OCI-LY7 (cell line): ENCODE measurements at regions not wholly inside any gene's neighbourhood (a gene's known extent, or its start where the extent isn't known, plus 50 kb on each side); places are given as distances from the start of the nearest gene placed in this dataset.

Experiments
- BruUV-seq: library from RNA; stranded (reverse); fragments of 400-500 nt; replicated peaks from 2 replicates; lab custom pipeline; 2021; lab: Mats Ljungman, UMichigan
- CTCF ChIA-PET: fragments of 300-600 bp; sonication (Branson Sonifier 250); formaldehyde crosslinking; loops from one replicate; lab custom pipeline; 2022; ENCODE audit warnings: antibody characterized with exemption; ENCODE audit not compliant: unreplicated experiment; lab: Charles Lee
- POLR2A ChIA-PET: fragments of 300-600 bp; sonication (Branson Sonifier 250); formaldehyde crosslinking; loops from one replicate; lab custom pipeline; 2022; ENCODE audit warnings: antibody characterized with exemption; lab: Charles Lee
- DNase-seq: peaks from one replicate; pipeline ENCODE4 v3.0.0-alpha.2; 2015; ENCODE audit warnings: low spot score
- H2AFZ ChIP-seq: fragments of 200-600 bp; sonication (generic), shearing (Covaris generic); 2 replicates; pipeline ENCODE4 v1.6.1; 2014; ENCODE audit warnings: mild to moderate bottlenecking, antibody characterized with exemption, low read length, moderate library complexity
- H3K27ac ChIP-seq: fragments of 200-600 bp; sonication (generic); 2 replicates; pipeline ENCODE4 v1.5.1; 2014; ENCODE audit warnings: mixed run types, low read depth, mild to moderate bottlenecking, moderate library complexity, low read length, inconsistent platforms; ENCODE audit not compliant: poor library complexity, severe bottlenecking
- H3K36me3 ChIP-seq: fragments of 200-600 bp; sonication (generic); 2 replicates; pipeline ENCODE4 v1.6.1; 2014; ENCODE audit warnings: mild to moderate bottlenecking, antibody characterized with exemption, low read length, moderate library complexity, mixed read lengths; ENCODE audit not compliant: insufficient read depth
- H3K4me1 ChIP-seq: fragments of 200-600 bp; sonication (generic); 2 replicates; pipeline ENCODE4 v1.5.1; 2014; ENCODE audit warnings: mild to moderate bottlenecking, low read length; ENCODE audit not compliant: insufficient read depth, poor library complexity, severe bottlenecking
- H3K4me2 ChIP-seq: fragments of 200-600 bp; sonication (generic); 2 replicates; pipeline ENCODE4 v1.6.1; 2014; ENCODE audit warnings: mild to moderate bottlenecking, low read length
- H3K4me3 ChIP-seq: fragments of 200-600 bp; sonication (generic); 2 replicates; pipeline ENCODE4 v1.5.1; 2014; ENCODE audit warnings: mild to moderate bottlenecking, low read depth, low read length; ENCODE audit not compliant: poor library complexity, severe bottlenecking
- H3K79me2 ChIP-seq: fragments of 200-600 bp; sonication (generic); 2 replicates; pipeline ENCODE4 v1.6.1; 2016; ENCODE audit warnings: low read depth, mild to moderate bottlenecking, low read length, moderate library complexity, mixed read lengths; ENCODE audit not compliant: insufficient read depth
- H3K9me2 ChIP-seq: fragments of 200-600 bp; sonication (generic); 2 replicates; pipeline ENCODE4 v1.6.1; 2016; ENCODE audit warnings: mild to moderate bottlenecking, low read length, mixed read lengths; ENCODE audit not compliant: insufficient read depth
- H3K9me3 ChIP-seq: fragments of 200-600 bp; sonication (generic); 2 replicates; pipeline ENCODE4 v1.6.1; 2014; ENCODE audit warnings: mild to moderate bottlenecking, mixed run types, low read length, mixed read lengths
- H4K20me1 ChIP-seq: fragments of 200-600 bp; sonication (generic); 2 replicates; pipeline ENCODE4 v1.6.1; 2014; ENCODE audit warnings: mild to moderate bottlenecking, antibody characterized with exemption, low read length, moderate library complexity, mixed read lengths; ENCODE audit not compliant: insufficient read depth
- CTCF ChIP-seq: fragments of 200-600 bp; sonication (generic); conservative IDR thresholded peaks from 2 replicates; pipeline ENCODE4 v1.5.1; 2014; ENCODE audit warnings: mild to moderate bottlenecking, antibody characterized with exemption, low read length, moderate library complexity, mixed read lengths
- EZH2phosphoT487 ChIP-seq: fragments of 200-600 bp; sonication (generic); IDR thresholded peaks from 2 replicates; pipeline ENCODE4 v1.6.1; 2018; ENCODE audit warnings: low read depth, borderline replicate concordance, mild to moderate bottlenecking, mixed run types, antibody characterized with exemption, low read length, moderate library complexity, mixed read lengths
- intact Hi-C: fragments of 100-400 bp; cut with micrococcal nuclease; formaldehyde crosslinking; loops from one replicate; pipeline ENCODE4 v1.10.0; 2022; ENCODE audit not compliant: unreplicated experiment

GRCh38 chr5:136528481-136529030, 163.2 kb upstream of the TRPC7 start:
- no TSS peak for BruUV-seq
- ChIA-PET CTCF (no interaction called here), POLR2A (no interaction called here)
- H3K9me3 ChIP-seq, result no peaks in the 10 kb centered on the region
- H3K4me2 ChIP-seq, result no peak overlapping the region
- no peaks in the 10 kb centered on the region for H4K20me1 ChIP-seq
- no peak for DNase-seq
- H3K4me3 ChIP-seq, result no peak overlapping the region
- no peaks in the 10 kb centered on the region for H3K4me1 ChIP-seq
- H3K36me3 ChIP-seq, result no peaks in the 10 kb centered on the region
- TF ChIP-seq EZH2phosphoT487, result no peak
- H3K79me2 ChIP-seq, result no peaks in the 10 kb centered on the region
- no peak overlapping the region for H2AFZ ChIP-seq
- no peak overlapping the region for H3K27ac ChIP-seq
- intact Hi-C loops, result no loop called here
- no peaks in the 10 kb centered on the region for H3K9me2 ChIP-seq

GRCh38 chr5:136527311-136527710, 162.0 kb upstream of the TRPC7 start:
- ChIA-PET POLR2A (no interaction called here), CTCF (no interaction called here)
- no TSS peak for BruUV-seq
- no peaks in the 10 kb centered on the region for H3K9me2 ChIP-seq
- H2AFZ ChIP-seq, result no peak overlapping the region
- H3K27ac ChIP-seq, result no peak overlapping the region
- no peak overlapping the region for H3K4me3 ChIP-seq
- no peaks in the 10 kb centered on the region for H3K36me3 ChIP-seq
- intact Hi-C loops, result no loop called here
- no peaks in the 10 kb centered on the region for H3K9me3 ChIP-seq
- TF ChIP-seq EZH2phosphoT487, result no peak
- TF ChIP-seq CTCF, result no peak
- DNase-seq, result no peak
- no peaks in the 10 kb centered on the region for H4K20me1 ChIP-seq
- H3K79me2 ChIP-seq, result no peaks in the 10 kb centered on the region
- H3K4me2 ChIP-seq, result no peak overlapping the region
- no peaks in the 10 kb centered on the region for H3K4me1 ChIP-seq

GRCh38 chr5:136526791-136527190, 161.4 kb upstream of the TRPC7 start:
- H3K4me2 ChIP-seq, result no peak overlapping the region
- CTCF ChIA-PET, result no interaction called here
- no peak overlapping the region for H3K27ac ChIP-seq
- no peaks in the 10 kb centered on the region for H4K20me1 ChIP-seq
- no peak overlapping the region for H2AFZ ChIP-seq
- no TSS peak for BruUV-seq
- no peaks in the 10 kb centered on the region for H3K36me3 ChIP-seq
- TF ChIP-seq EZH2phosphoT487, result no peak
- TF ChIP-seq CTCF, result no peak
- H3K9me2 ChIP-seq, result no peaks in the 10 kb centered on the region
- H3K4me3 ChIP-seq, result no peak overlapping the region
- POLR2A ChIA-PET, result no interaction called here
- H3K9me3 ChIP-seq, result no peaks in the 10 kb centered on the region
- intact Hi-C loops, result no loop called here
- DNase-seq, result no peak
- H3K4me1 ChIP-seq, result no peaks in the 10 kb centered on the region
- no peaks in the 10 kb centered on the region for H3K79me2 ChIP-seq
